ENCODE measurements at regions not wholly inside any gene's neighbourhood (a gene's known extent, or its start where the extent isn't known, plus 50 kb on each side); places are given as distances from the start of the nearest gene placed in this dataset.
"Not testable (repeated sequence)": the region's sequence is repeated elsewhere in the genome, so short reads cannot be mapped to it uniquely, and the experiment has no call there.

DNA sequence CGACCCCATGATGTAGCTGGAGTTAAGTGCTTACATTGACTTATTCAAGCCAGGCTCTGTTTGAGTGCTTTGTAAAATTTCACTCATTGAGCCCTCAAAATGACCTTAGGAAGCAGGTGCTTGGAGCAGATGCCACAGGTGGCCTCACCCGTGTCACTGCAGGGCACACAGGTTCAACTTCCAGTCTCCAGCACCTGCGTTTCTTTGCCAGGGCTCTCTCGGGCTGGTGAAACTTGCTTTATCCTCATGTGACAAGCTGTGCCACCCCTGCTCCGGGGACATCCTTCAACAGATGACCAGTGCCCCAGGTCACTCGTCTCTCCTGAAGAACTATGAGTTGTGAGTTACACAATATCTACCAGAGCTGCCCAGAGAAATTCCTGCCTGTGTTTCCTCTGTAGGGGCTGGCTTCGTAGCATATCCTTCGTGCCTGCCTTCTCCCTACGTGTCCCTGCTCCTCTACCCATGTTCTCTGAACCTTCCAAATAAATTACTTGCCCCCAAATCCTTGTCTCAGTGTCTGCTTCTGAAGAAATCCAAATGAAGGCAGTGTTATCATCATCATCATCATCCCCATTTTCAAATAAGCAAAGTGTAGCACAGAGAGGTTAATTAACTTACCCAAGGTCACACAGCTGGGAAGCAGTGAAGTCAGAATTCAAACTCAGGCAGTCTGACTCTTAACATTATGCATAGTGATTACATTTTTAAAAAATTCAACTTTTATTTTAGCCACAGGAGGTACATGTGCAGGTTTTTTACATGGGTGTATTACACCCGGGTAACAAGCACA lies 352.5 kb downstream of the NPIPA8 start:
- DNase-seq (ENCODE audit: low spot score), result no peak

DNA sequence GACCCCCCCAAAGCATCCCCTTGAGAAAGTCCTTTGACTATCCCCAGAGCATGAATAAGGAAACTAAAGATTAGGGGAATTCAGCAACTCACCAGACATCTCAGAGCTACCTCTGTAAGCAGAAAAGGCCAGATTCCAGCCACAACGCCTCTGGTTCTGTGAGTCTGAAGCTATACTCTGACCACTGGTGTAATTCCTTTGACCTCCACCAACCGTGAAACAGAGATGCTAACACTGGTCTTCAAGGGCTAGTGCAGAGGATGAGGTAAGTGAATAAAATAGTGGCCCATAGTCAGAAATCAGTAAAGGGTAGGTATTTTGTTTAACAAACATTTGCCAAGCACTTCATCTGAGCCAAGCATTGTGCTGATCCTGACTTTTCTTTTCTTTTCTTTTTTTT lies 353.4 kb downstream of the NPIPA8 start:
- no peak for DNase-seq (ENCODE audit: low spot score)

DNA sequence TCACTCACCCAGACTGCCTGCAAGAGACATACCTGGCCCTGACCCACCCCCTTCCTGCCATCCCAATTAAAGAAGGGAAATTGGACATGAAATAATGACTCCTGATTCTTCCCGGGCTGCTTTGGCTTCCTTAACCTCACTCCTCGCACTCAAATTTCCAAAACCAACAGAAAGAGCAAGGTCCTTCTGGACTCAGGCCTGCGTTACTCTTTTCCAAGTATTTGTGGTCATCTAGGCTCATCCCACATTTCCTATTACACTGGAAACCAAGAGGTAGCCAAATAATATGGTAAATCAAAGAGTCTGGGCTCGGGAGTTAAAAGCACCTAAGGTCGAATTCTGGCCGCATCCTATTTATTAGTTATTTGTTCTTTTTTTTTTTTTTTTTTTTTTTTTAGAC lies 359.3 kb downstream of the NPIPA8 start:
- no peak for DNase-seq (ENCODE audit: low spot score)

DNA sequence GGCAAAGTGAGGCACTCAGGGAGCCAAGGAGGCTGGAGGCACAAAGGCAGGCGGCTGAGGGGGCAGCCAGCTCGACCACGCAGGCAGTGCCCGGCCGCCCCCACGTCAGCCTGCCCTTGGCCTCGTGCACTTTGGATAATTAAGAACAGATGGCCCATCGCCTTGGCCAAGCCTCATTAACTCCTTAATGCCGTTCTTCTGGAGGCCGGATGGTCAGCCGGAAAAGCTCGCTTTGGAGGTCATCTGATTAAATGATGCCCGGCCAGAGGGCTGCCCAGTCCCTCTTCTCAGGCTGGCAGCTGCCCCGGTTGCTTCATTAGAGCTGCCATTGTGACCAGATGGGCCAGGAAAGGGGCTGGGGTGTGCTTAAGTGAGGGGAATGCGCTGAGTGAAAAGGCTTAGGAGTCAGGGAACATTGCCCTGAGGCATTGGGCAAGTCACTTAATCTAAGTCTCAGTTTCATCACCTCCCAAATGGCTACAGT lies 364.0 kb downstream of the NPIPA8 start:
- no peak for DNase-seq (ENCODE audit: low spot score)

DNA sequence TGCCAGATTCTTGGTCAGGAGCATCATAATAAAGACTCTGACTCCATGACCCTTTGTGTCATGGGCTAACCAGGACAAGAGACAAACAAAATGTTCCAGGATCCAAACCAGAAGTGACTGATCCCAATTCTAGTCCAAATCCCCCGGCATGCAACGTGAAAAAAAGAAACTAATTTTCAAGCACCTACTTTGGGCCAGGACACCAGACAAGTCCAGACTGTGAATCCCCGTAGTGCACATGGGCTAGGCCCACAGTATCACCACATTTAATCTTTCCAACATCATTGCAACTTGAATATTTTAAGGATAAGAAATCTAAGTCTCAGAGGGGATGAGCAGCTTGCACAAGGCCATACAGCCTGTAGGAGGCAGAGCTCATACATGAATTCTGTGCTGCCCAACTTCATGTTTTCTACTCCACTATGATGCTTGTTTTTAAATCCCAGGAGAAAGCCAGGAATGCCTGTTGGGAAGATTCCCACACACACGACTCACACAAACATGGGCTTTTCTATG lies 365.7 kb downstream of the NPIPA8 start:
- DNase-seq (ENCODE audit: low spot score), result no peak

DNA sequence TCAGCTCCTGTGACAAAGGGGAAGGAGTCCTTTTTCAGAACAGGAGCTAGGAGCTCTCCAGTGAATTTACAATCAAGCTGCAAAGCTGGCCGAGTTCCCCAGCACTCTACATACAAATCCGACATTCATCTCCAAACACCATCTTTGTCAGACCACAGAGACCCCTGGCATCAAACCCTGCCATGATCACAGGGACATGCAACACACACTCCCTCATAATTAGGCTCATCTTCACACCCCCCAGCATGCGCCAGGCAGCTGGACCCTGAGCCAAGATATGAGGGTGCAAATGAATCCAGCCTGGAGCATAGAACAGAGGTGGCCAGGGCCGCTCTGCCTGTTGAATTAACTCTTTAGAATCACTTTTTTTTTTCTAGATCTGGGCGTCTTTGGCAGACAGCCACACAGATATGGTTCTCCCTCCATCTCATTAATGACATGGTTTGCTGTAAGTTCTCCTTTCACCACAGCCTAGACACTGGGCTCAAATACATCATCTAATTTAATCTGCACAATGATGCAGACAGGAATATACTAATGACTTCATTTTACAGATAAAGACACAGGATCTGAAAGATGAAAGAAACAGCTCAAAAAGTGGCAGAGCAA lies 366.3 kb downstream of the NPIPA8 start:
- DNase-seq (ENCODE audit: low spot score), result no peak

DNA sequence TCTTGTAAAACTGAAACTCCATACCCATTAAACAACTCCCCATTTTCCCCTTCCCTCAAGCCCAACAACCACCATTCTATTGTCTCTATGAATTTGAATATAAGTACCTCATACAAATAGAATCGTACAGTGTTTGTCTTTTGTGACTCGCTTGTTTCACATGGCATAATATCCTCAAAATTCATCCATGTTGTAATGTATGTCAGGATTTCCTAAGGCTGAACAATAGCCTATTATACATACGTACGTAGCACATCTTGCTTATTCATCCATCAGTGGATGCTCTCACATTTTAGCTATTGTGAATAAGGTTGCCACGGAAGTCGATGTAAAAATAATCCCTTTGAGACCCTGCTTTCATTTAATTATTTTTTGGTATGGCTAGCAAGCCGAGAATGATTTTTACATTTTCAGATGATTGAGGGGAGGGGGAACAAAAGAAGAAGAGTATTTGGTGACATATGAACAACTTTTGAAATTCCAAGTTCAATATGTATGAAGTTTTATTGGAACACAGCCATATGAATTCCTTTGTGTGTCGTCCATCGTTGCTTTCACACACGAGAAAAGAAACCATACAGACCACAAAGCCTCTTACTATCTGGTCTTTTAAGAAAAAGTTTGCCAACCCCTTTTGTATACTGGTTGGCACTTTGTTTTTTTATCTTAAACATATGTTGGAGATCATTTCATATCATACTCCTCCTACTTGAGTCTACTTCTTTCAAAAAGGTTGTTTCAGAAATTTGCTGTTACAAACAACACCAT lies 371.2 kb downstream of the NPIPA8 start:
- no peak for DNase-seq (ENCODE audit: low spot score)

DNA sequence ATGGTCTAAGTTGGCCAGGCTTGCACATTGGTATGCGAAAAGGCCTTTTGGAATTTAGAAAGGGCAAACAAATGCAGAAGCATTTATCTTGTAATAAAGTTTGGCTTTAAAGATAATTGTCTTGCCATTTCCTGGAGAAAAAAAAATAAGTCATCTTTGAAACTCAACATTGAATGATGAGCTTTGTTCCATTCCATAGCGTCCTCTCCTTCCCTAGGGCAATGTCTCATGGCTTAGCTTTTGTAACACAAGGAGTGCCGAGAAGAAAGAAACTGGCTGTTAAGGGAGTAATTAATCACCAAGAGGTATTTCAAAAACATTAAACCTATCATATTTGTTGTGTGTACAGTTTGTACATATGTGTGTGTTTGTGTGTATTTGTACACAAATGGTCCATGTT lies 372.3 kb downstream of the NPIPA8 start:
- no peak for DNase-seq (ENCODE audit: low spot score)

DNA sequence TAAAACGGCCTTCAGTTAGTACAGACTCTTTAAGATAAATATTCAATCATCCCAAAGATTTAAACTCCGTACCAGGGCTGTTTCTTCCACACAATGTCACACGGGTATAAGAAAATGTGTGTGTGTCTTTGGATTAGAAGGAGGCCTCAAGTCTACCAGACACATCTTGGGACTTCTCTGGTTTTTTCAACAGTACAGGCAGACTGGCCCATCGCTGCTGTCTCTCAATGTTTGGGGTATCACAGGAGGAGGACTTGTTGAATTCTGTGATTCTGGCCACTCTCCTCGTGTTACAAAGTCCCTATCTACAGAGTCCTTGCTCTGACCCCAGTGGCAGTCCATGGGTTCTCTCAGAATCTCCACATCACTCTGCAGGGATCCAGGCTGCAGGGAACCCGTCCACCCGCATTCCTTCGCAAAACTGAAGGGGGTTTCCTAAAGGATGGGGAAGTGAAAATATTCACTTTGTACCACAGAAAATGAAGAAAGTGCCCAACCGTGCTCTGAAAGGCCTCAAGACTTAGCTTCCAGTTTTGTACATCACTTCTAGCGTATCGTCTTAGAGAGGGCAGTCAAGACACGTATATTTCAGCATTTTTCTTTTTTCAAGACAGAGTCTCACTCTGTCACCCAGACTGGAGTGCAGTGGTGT lies 373.2 kb downstream of the NPIPA8 start:
- DNase-seq (ENCODE audit: low spot score), result no peak

DNA sequence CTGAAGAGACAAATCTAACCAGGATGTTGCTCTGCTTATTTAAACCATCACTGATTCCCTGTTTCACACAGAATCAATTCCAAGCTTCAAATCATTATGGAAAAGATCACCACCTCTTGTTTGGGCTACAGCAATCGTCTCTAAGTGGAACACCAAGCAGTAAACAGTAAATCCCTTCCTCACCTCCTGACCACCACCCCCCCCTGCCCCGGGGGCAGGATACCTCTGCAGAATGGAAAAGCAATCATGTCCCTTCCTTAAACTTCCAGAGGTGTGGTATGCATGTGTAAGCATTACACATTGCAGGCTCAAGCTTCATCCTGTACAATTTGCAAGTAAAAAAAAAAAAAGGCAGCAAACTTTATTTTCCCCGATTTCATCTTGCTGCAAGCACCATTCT lies 373.8 kb downstream of the NPIPA8 start:
- no peak for DNase-seq (ENCODE audit: low spot score)

DNA sequence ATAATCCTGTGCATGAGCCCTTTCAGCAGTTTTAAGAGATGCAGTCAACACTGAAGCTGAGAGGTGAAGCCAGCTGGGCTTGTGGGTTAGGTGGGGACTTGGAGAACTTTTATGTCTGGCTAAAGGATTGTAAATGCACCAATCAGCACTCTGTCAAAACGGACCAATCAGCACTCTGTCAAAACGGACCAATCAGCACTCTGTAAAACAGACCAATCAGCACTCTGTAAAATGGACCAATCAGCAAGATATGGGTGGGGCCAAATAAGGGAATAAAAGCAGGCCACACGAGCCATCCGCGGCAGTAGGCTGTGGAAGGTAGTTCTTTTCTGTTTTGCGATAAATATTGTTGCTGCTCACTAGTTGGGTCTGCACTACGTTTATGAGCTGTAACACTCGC lies 374.7 kb downstream of the NPIPA8 start:
- not testable (repeated sequence) for DNase-seq (ENCODE audit: low spot score)

DNA sequence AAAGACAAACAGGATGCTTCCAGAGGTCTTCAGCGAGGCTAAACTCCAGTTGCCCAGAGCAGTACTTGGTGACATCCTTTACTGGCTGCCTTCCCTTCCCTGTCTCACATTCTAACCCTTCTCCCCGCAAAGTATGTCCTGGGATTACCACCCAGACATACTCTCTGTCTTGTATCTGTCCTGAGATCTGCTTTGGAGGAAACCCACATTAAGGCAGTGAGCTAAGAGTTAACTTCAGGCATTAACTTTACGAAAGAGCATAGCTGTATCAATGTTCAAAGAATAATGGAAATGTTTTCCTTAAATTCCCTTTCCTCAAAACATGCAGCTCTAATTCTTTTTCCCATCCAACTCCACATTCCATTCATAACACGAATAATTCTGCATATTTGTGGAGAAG lies 385.2 kb downstream of the NPIPA8 start:
- DNase-seq (ENCODE audit: low spot score), result no peak

DNA sequence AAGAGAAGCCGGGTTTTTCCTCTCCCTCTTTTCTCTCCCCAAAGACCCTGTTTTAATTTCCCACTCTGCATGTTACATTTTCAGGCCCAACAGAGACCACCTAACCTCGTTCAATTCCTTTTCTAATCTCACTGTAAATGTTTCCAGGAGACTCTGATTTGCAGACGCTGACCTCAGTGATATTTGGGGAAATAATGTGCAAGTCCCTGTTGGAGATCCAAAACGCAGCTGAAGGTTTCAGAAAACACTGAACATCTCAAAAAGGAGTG lies 386.6 kb downstream of the NPIPA8 start:
- no peak for DNase-seq (ENCODE audit: low spot score)

DNA sequence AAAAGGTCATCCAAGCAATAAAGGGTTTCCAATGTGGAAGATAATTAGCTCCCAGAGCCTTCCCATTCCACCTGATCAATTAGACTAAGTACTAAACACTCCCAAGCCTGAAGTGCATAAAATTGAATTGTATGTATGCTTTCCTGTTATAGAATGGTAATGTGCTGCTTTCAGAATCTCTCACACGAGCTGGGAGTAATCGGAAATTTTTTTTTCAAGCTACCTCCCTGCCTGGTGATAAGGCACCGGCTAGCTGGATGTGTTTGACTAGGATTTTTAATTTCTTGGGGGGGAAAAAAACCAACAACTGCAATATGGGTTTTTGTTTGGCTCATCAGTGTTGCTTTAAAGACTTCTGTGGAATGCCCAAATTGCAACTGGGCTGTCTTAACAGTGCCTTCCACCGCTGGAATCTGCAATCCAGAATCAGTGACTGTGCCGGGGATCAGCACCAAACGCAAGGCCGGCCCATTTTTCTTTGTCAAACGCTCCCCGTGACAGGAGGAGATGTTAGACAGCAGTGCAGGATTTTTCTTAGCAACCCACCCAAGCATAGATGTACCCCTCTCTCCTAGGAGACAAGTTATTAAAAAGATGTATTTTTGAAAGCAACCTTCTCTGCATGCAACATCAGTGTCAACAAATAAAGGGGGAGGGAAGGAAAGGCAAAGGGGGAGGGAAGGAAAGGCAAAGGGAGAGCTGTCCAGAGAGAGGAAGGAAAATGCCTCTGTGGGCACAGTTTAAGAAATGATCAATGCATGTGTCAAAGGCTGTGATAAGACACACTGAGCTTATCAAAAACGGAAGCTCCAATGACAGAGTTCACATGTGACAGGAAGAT lies 387.2 kb downstream of the NPIPA8 start:
- no peak for DNase-seq (ENCODE audit: low spot score)

DNA sequence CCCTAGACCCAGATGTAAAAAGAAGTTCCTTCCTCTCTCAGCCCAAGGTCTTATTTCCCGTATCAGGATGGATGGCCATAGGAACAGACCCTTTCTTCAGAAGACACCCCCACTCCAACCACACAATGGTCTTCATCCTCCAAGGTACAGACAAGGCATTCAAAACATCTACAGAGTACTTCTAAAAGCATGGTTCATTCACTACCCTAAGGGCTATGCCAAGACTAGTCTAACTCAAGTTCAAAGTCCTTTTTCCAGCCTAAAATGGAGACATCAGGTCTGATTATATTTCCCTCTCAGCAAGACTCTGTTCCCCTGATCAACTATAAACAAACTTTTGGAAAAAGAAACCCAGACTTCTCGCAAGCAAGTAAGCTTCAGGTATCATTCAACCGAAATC lies 388.9 kb downstream of the NPIPA8 start:
- DNase-seq (ENCODE audit: low spot score), result no peak

DNA sequence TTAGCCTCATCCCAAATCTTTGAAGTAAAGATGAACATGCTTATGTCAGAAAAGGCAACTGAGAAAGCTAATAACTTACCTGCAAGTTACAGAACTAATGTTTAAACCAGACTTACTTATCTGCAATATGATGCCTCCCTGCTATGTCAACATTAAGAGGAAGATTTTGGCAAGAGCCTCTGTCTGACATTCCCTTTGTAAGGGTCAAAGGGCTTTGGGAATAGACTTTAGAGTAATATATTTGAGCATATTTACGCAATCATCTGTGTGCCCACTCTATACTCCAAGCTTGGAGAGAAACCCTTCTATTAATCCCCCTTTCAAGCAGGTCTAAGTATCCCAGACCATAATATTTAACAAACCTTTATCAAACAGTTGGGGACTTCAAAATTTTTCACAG lies 389.4 kb downstream of the NPIPA8 start:
- no peak for DNase-seq (ENCODE audit: low spot score)

DNA sequence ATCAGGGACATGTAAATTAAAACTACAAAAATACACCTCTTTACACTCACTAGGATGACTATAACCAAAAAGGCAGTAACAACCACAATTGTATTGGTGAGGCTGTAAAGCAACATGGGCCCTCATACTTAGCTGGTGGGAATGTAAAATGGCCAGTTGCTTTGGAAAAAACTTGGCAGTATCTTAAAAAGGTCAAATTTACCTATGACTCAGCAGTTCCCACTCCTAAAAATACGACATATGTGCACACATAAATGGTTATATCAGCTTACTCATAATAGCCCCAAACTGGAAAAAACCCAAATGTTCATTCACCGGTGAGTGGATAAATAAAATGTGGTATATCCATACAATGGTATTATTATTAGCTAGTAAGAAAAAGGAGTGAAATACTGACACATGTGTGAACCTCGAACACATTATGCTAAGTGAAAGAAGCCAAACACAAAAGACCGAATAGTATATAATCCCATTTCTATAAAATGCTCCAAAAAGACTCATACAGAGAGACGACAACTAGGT lies 391.4 kb downstream of the NPIPA8 start:
- DNase-seq (ENCODE audit: low spot score), result no peak

DNA sequence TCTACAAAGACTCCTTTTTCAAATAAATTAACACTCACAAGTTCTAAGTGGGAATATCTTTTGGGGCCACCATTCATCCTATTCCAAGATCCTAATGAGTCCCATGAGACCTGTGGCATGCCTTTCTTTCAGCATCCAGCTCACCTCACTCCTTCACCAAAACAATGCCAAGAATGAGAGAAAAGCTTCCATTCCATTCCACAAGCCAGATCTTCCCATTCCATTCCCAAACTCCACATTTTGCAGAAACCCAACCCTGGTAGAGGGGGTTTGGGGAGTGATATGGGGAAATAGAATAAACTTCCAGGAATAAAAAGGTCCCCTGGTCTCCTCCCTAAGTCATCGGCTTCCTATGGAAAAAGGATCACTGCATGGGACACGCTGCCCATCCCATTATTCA lies 392.2 kb downstream of the NPIPA8 start:
- DNase-seq (ENCODE audit: low spot score), result no peak

DNA sequence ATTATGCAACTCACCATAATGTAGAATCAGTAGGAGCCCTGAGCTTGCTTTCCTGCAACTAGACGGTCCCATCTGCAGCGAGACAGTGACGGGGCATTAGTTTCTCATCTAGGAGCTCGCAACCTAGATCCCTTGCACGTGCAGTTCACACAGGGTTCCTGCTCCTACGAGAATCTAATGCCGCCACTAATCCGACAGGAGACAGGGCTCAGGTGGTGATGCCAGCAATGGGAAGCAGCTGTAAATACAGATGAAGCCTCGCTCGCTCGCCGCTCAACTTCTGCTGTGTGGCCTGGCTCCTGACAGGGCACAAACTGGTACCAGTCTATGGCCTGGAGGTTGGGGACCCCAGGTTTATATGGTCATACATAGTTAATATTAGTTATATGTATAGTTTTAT lies 394.5 kb downstream of the NPIPA8 start:
- DNase-seq (ENCODE audit: low spot score), result no peak

DNA sequence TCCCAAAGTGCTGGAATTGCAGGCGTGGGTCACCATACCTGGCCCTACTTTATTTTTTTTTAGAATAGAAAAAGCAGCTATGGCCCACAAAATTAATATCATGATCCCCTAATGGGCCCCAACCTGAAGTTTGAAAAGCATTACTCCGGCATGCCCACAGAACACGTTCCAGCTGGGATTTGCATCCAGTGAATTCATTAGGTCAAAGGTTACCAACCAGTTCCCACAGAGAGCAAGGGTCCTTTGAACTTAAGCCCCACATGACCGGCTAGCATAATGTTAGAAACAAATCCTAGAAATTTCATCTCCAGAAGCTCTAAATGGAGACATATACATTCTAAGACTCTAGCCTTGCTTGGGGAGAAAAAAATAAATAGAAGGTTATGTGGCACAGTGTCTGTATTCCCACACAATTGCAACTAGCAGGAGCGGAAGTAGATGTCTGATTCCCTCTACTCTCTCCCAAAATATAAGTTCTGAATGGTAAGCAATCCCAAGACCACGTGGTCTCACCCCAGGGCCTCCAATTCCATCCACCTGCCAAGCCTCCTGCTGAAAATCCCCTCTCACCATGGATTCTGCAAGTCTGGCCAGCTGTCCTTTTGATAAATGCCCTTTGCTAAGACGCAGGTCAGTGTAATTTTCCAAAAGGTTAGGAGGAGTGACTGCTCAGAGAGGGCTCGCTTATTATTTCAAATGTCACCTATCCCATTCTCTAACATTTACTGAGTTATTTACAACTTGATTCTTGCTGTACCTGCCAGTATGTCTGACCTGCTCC lies 395.8 kb downstream of the NPIPA8 start:
- no peak for DNase-seq (ENCODE audit: low spot score)

DNA sequence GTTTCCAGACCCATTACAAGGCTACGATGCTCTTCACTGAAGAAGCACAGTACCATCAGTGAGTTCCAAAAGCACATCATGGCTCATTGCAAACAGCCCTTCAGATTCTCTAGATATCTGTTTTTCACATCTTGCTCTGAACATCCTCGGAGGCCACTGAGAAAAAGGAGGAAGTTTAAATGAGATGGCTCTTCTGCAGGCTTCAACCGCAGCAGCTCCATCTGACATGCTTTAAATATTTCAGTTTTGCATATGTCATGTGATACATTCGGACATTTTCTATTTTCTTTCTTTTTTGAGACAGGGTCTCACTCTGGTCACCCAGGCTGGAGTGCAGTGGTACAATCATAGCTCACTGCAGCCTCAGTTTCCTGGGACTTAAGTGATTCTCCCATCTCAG lies 396.8 kb downstream of the NPIPA8 start:
- DNase-seq (ENCODE audit: low spot score), result no peak
